Upper lobe of left lung (tissue), 4 donors: ENCODE measurements at regions not wholly inside any gene's neighbourhood (a gene's known extent, or its start where the extent isn't known, plus 50 kb on each side); places are given as distances from the start of the nearest gene placed in this dataset.

Experiments
- POLR2AphosphoS5 ChIP-seq, 2 donors: sonication (generic); formaldehyde crosslinking; IDR thresholded peaks; one replicate each; pipeline ENCODE4 v1.5.1; 2017; ENCODE audit warnings: antibody characterized with exemption in 2 of 2
- TF ChIP-seq, protein P1 (sequence below), 6 experiments: fragments of 450-650 bp in 4 of 6; fragments of 200-600 bp in 2 of 6; sonication (generic) in 2 of 6; IDR thresholded peaks; one replicate each; pipeline ENCODE4 v1.5.1; 2016 to 2019; ENCODE audit warnings: antibody characterized with exemption in 6 of 6

DNA sequence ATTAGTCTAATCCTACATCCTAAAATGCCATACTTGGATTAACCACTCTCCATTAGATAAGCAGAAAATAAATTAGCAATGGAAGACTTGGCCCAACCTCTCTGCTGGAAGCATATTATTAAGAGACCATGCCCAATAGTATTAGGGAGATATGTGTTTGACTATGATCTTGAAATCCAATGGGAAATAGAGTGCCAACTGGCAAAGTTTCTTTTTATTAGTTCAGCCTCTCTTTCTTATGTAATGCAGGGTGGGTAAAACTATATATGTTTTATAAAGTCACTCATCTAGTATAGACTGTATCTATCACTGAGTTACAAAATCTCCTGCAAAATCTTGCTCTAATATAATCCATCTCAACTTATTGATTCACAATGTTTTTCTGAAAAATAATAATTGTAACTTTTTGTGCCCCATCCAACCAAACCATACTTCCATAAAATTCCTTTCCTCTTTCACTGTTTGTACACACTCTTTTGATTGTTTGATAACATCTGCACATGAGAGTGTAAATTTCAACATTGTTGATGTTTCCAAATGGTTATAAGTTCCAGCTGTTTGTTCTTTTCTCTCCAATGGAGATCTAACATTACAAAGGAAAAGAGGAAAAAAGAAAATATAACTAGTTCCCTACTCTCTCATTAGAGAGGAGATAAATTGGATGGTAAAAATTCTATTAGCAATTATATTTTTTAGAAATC, 408.1 kb upstream of the ADGRL2 start:
- TF ChIP-seq, protein P1, sequence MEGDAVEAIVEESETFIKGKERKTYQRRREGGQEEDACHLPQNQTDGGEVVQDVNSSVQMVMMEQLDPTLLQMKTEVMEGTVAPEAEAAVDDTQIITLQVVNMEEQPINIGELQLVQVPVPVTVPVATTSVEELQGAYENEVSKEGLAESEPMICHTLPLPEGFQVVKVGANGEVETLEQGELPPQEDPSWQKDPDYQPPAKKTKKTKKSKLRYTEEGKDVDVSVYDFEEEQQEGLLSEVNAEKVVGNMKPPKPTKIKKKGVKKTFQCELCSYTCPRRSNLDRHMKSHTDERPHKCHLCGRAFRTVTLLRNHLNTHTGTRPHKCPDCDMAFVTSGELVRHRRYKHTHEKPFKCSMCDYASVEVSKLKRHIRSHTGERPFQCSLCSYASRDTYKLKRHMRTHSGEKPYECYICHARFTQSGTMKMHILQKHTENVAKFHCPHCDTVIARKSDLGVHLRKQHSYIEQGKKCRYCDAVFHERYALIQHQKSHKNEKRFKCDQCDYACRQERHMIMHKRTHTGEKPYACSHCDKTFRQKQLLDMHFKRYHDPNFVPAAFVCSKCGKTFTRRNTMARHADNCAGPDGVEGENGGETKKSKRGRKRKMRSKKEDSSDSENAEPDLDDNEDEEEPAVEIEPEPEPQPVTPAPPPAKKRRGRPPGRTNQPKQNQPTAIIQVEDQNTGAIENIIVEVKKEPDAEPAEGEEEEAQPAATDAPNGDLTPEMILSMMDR (IDR thresholded peaks at IDR 0.05): no peak
- no peak for TF ChIP-seq POLR2AphosphoS5 (IDR thresholded peaks at IDR 0.05)
